ENCODE measurements at regions not wholly inside any gene's neighbourhood (a gene's known extent, or its start where the extent isn't known, plus 50 kb on each side); places are given as distances from the start of the nearest gene placed in this dataset.

- DNase-seq (ENCODE audit: low spot score in 2 of 2) (no peak), ATAC-seq (ENCODE audit: low read depth) (no peak)
- Mint-ChIP-seq H3K4me3 (no peak overlapping the region), H3K36me3 (peaks cover 2% of the 10 kb centered on the region), H3K27ac (no peak overlapping the region), H3K9me3 (peaks cover 2% of the 10 kb centered on the region), H3K27me3 (peaks cover 8% of the 10 kb centered on the region), H3K4me1 (peaks cover 3% of the 10 kb centered on the region)
Measured at GRCh38 chr2:145829931-145830330, 1310.0 kb upstream of the ZEB2 start.

GRCh38 chr2:145827235-145827634, 1307.3 kb upstream of the ZEB2 start:
- peaks cover 2% of the 10 kb centered on the region for H3K9me3 Mint-ChIP-seq
- DNase-seq (ENCODE audit: low spot score in 2 of 2) = no peak
- ATAC-seq (ENCODE audit: low read depth) = no peak
- peak overlapping the region; percentile 17 for H3K27ac Mint-ChIP-seq
- peaks cover 3% of the 10 kb centered on the region for H3K4me1 Mint-ChIP-seq
- peaks cover 8% of the 10 kb centered on the region for H3K27me3 Mint-ChIP-seq
- peaks cover 2% of the 10 kb centered on the region for H3K36me3 Mint-ChIP-seq
- H3K4me3 Mint-ChIP-seq = no peak overlapping the region

DNA sequence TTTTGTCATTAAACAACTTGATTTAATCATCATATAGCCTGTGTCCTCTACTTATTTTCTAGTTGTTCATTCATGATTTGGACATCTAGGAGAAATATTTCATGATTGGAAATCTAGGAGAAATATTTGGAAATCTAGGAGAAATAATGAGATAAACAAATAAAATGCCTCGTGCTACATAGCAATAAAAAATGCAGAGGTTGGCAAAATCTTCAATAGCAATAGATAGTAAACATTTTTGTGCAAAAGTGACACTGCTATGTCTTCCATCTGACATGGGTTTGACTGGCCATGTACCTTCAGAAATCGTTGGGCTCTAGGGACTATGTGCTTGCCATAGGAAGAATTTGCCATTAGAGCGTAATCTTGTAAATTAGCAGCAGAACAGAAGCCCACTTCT, 1304.5 kb upstream of the ZEB2 start:
- H3K27ac Mint-ChIP-seq = no peak overlapping the region
- H3K4me3 Mint-ChIP-seq = no peak overlapping the region
- peaks cover 15% of the 10 kb centered on the region for H3K27me3 Mint-ChIP-seq
- H3K36me3 Mint-ChIP-seq = peaks cover 2% of the 10 kb centered on the region
- DNase-seq (ENCODE audit: low spot score in 2 of 2) (no peak), ATAC-seq (ENCODE audit: low read depth) (no peak)
- H3K4me1 Mint-ChIP-seq = peaks cover 5% of the 10 kb centered on the region
- peaks cover 3% of the 10 kb centered on the region for H3K9me3 Mint-ChIP-seq

DNA sequence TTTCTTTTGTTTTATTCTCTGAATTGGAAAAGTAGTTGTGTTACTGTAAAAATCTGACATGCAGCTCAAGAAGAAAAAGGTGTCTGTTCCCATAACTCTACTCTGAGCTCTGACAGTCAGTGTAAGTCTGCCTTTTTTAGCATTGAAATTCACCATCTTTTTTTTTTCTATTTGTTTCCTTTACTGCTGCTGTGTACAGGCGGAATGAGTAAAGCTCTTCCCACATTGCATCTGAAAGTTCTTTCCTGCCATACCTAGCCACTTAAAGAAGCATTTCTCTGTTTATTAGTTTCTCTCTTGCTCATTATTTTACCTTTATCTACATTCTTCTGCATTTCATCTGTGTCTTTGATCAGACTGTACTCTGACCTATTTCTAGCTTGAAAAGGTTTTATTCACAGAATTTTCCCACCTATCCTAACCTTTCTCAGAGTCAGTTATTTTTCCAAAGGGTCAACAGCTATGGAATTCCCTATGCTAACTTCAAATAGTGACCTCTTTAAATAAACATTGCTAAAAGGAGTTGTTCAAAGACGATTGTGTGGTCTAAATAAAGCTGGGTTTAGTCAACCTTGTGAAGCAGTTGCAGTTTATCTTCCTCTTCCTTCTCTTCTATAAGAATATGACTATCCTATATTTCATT, 1303.1 kb upstream of the ZEB2 start:
- Mint-ChIP-seq H3K4me3 (no peak overlapping the region), H3K4me1 (peaks cover 5% of the 10 kb centered on the region), H3K27me3 (peaks cover 16% of the 10 kb centered on the region), H3K36me3 (peaks cover 2% of the 10 kb centered on the region), H3K27ac (no peak overlapping the region), H3K9me3 (peaks cover 4% of the 10 kb centered on the region)
- DNase-seq (ENCODE audit: low spot score in 2 of 2) (no peak), ATAC-seq (ENCODE audit: low read depth) (no peak)

GRCh38 chr2:145820651-145821050, 1300.7 kb upstream of the ZEB2 start:
- Mint-ChIP-seq H3K27ac (no peak overlapping the region), H3K27me3 (peaks cover 8% of the 10 kb centered on the region), H3K36me3 (no peaks in the 10 kb centered on the region), H3K4me1 (peaks cover 2% of the 10 kb centered on the region), H3K9me3 (peaks cover 2% of the 10 kb centered on the region), H3K4me3 (no peak overlapping the region)
- ATAC-seq (ENCODE audit: low read depth) (no peak), DNase-seq (ENCODE audit: low spot score in 2 of 2) (no peak)

GRCh38 chr2:145818890-145819504, 1299.1 kb upstream of the ZEB2 start:
- H3K36me3 Mint-ChIP-seq = no peaks in the 10 kb centered on the region
- ATAC-seq (ENCODE audit: low read depth) (no peak), DNase-seq (ENCODE audit: low spot score in 2 of 2) (no peak)
- H3K9me3 Mint-ChIP-seq = peaks cover 2% of the 10 kb centered on the region
- no peak overlapping the region for H3K27ac Mint-ChIP-seq
- no peak overlapping the region for H3K4me3 Mint-ChIP-seq
- peaks cover 8% of the 10 kb centered on the region for H3K27me3 Mint-ChIP-seq
- H3K4me1 Mint-ChIP-seq = peaks cover 2% of the 10 kb centered on the region

DNA sequence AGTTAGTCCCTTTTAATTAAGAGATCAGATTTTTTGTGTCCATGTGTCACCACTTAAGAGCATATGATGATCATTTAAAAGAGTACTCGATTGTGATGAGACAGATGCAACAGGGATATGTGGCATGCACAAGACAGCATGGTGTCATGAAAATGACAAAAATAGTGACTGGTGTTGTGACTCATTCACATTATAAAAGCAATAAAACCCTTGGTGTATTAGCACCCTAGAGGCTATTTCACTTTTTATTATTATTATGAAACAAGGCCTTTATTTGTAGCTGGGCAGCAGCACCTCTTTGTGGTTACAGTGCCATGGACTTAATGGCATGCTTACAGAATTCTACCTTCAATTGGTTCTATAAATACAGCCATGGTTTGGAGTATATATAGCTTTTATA, 1296.0 kb upstream of the ZEB2 start:
- H3K27ac Mint-ChIP-seq = no peak overlapping the region
- no peak overlapping the region for H3K4me3 Mint-ChIP-seq
- peaks cover 2% of the 10 kb centered on the region for H3K4me1 Mint-ChIP-seq
- peaks cover 7% of the 10 kb centered on the region for H3K27me3 Mint-ChIP-seq
- H3K9me3 Mint-ChIP-seq = peaks cover 2% of the 10 kb centered on the region
- H3K36me3 Mint-ChIP-seq = no peaks in the 10 kb centered on the region
- ATAC-seq (ENCODE audit: low read depth) (no peak), DNase-seq (ENCODE audit: low spot score in 2 of 2) (no peak)

DNA sequence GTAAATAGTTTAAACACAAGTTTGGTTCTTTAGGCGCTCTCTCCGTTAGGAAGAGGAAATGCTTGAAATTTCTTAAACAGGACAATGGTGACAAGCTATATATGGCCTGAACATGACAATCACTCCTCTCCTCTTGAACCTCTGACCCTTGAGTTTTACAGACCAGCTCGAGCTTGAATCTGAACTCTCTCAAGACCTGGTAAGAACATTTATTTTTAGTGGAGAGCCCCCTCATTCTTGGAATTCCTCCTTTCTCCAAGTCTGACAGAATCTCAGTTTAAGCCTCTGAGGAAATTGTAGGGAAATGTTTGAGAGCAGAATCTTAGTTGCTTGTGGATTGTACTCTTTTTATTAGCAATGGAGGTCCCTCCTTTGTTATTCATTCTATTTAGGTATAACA, 1293.6 kb upstream of the ZEB2 start:
- H3K27ac Mint-ChIP-seq = no peak overlapping the region
- no peaks in the 10 kb centered on the region for H3K36me3 Mint-ChIP-seq
- no peaks in the 10 kb centered on the region for H3K9me3 Mint-ChIP-seq
- H3K4me3 Mint-ChIP-seq = no peak overlapping the region
- no peaks in the 10 kb centered on the region for H3K4me1 Mint-ChIP-seq
- no peak for DNase-seq (ENCODE audit: low spot score in 2 of 2)
- no peaks in the 10 kb centered on the region for H3K27me3 Mint-ChIP-seq
- no peak for ATAC-seq (ENCODE audit: low read depth)

DNA sequence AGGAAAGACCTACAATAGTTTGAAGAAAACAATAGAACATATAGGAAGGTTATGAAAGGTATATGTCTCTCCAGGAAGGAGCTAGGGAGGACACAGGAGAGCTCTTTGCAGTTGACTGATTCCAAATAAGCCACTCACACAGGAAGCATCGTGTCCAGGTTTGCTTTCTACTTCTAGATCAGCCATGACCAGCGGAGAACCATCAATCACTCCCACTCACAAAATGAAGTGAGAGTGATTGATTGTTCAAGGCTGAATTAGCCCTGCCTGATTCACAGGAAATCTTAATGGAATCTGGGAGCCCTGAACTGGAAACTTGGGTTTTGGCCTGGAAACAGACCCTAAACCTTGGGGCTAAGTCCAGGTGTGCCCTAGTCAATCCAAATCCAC, 1292.2 kb upstream of the ZEB2 start:
- ATAC-seq (ENCODE audit: low read depth) (no peak), DNase-seq (ENCODE audit: low spot score in 2 of 2) (no peak)
- Mint-ChIP-seq H3K9me3 (no peaks in the 10 kb centered on the region), H3K4me3 (no peak overlapping the region), H3K36me3 (no peaks in the 10 kb centered on the region), H3K27me3 (no peaks in the 10 kb centered on the region), H3K4me1 (no peaks in the 10 kb centered on the region), H3K27ac (no peak overlapping the region)

GRCh38 chr2:145811276-145812164, 1291.6 kb upstream of the ZEB2 start:
- ATAC-seq (ENCODE audit: low read depth) = no peak
- no peaks in the 10 kb centered on the region for H3K4me1 Mint-ChIP-seq

DNA sequence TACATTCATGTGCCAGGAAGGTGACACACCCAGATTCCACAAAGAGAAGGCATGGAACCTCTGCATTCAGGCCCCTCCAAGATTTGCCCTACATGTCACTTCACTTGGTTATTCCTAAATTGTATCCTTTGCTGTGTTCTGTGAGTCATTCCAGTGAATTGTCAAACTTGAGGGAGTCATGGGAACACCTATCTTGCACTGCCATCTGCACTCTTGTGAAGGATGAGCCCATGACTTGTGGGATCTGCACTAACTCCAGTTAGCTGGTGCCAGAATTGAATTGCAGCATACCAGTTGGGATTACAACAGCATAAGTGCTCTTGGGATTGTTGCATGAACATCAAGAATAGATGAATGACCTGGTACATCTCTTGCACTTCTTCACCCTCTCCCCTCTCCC, 1288.0 kb upstream of the ZEB2 start:
- ATAC-seq (ENCODE audit: low read depth) (no peak), DNase-seq (ENCODE audit: low spot score in 2 of 2) (no peak)
- H3K9me3 Mint-ChIP-seq = no peaks in the 10 kb centered on the region
- H3K4me1 Mint-ChIP-seq = no peaks in the 10 kb centered on the region
- H3K27ac Mint-ChIP-seq = no peak overlapping the region
- H3K4me3 Mint-ChIP-seq = no peak overlapping the region
- no peaks in the 10 kb centered on the region for H3K36me3 Mint-ChIP-seq
- H3K27me3 Mint-ChIP-seq = no peaks in the 10 kb centered on the region

More at GRCh38 chr2:145811276-145812164, 1291.6 kb upstream of the ZEB2 start:
- Mint-ChIP-seq H3K27me3 (no peaks in the 10 kb centered on the region), H3K4me3 (no peak overlapping the region), H3K9me3 (no peaks in the 10 kb centered on the region), H3K36me3 (no peaks in the 10 kb centered on the region), H3K27ac (no peak overlapping the region)
- no peak for DNase-seq (ENCODE audit: low spot score in 2 of 2)

DNA sequence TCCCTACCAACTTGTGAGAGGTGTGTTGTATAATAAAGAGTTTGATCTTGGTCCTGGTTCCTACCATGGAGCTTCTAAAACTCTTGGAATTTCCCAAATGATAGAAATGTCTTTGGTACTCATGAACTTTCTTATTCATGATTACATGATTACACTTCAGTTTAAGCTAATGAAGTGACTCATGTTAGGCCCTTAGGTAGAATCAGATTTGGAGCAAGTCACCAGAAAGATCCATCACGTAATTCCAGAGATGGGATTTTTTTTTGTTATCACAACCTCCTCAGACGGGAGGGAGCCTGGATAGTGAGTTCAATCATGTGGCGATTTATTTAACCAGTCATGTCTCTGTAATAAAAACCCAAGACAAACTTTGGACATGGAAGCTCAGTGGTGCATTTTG, 1287.6 kb upstream of the ZEB2 start:
- Mint-ChIP-seq H3K36me3 (no peaks in the 10 kb centered on the region), H3K27me3 (no peaks in the 10 kb centered on the region), H3K4me1 (no peaks in the 10 kb centered on the region), H3K4me3 (no peak overlapping the region), H3K27ac (no peak overlapping the region), H3K9me3 (no peaks in the 10 kb centered on the region)
- DNase-seq (ENCODE audit: low spot score in 2 of 2) (no peak), ATAC-seq (ENCODE audit: low read depth) (no peak)

DNA sequence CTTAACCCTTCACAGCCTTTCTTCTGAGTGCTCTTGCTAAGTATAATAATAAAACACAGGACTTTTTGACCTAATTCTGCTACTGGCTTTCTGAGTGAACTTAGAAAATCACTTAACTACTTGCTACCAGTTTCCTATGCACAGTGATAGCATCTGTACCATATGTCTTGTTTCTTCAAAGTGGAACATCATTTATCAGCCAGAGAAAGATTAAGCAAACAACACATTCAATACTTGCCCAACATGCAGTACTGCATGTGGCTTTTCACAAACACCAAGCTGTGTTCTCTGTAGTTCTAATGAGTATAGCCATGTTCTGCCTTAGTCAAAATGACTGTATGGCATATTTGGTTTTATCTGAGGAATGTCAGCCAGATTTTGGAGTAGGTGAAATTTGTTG, 1286.6 kb upstream of the ZEB2 start:
- Mint-ChIP-seq H3K4me1 (no peaks in the 10 kb centered on the region), H3K36me3 (no peaks in the 10 kb centered on the region), H3K27me3 (no peaks in the 10 kb centered on the region), H3K27ac (no peak overlapping the region), H3K4me3 (no peak overlapping the region), H3K9me3 (no peaks in the 10 kb centered on the region)
- DNase-seq (ENCODE audit: low spot score in 2 of 2) = no peak
- ATAC-seq (ENCODE audit: low read depth) = no peak

DNA sequence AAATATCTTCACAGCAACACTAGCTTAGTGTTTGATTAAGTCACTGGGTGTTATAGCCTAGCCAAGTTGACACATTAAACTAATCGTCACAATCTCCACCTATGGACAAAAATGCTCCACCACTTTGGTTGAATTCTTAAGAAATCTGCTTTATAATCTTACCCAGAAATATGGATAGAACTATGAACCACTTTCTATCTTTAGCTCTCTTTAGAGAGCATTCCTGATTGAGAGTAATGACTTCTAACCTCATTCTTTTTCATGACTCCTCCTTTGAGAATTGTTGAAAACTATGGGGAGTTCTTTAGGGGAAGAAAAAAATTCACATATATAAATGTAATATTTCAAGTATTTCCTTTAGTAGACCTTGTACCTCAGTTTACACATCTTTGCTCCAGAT, 1282.2 kb upstream of the ZEB2 start:
- Mint-ChIP-seq H3K4me3 (no peak overlapping the region), H3K9me3 (no peaks in the 10 kb centered on the region), H3K36me3 (no peaks in the 10 kb centered on the region), H3K4me1 (no peaks in the 10 kb centered on the region), H3K27me3 (no peaks in the 10 kb centered on the region), H3K27ac (no peak overlapping the region)
- no peak for DNase-seq (ENCODE audit: low spot score in 2 of 2)
- ATAC-seq (ENCODE audit: low read depth) = no peak

All from memory B cell (primary cell).